HG02970 (cell line): ENCODE measurements at regions not wholly inside any gene's neighbourhood (a gene's known extent, or its start where the extent isn't known, plus 50 kb on each side); places are given as distances from the start of the nearest gene placed in this dataset.
"Not testable (repeated sequence)": the region's sequence is repeated elsewhere in the genome, so short reads cannot be mapped to it uniquely, and the experiment has no call there.

Experiments
- ATAC-seq: cut with Tn5 transposase; IDR thresholded peaks from one replicate; pipeline ENCODE4 v1.9.1; 2021; ENCODE audit warnings: mild to moderate bottlenecking, moderate library complexity, moderate number of reproducible peaks; ENCODE audit not compliant: unreplicated experiment, low FRiP score

- ATAC-seq = no peak
Observed at GRCh38 chr5:56763711-56764466, 51.5 kb upstream of the MAP3K1 start.

- ATAC-seq = no peak
Observed at GRCh38 chr5:56763182-56763581, 52.2 kb upstream of the MAP3K1 start.

- no peak for ATAC-seq
Observed at GRCh38 chr5:56761151-56761885, 54.0 kb upstream of the MAP3K1 start.

- no peak for ATAC-seq
Observed at GRCh38 chr5:56760723-56761122, 54.6 kb upstream of the MAP3K1 start.

GRCh38 chr5:56759521-56760216 is 55.7 kb upstream of the MAP3K1 start:
- no peak for ATAC-seq

GRCh38 chr5:56757077-56757476 is 58.3 kb upstream of the MAP3K1 start:
- ATAC-seq = no peak

GRCh38 chr5:56755036-56755555 is 60.3 kb upstream of the MAP3K1 start:
- no peak for ATAC-seq

- ATAC-seq = not testable (repeated sequence)
Observed at GRCh38 chr5:56753588-56753987, 61.8 kb upstream of the MAP3K1 start.

- no peak for ATAC-seq
Observed at GRCh38 chr5:56751572-56752313, 63.6 kb upstream of the MAP3K1 start.

GRCh38 chr5:56749842-56750241 is 65.5 kb upstream of the MAP3K1 start:
- no peak for ATAC-seq

- no peak for ATAC-seq
Observed at GRCh38 chr5:56746553-56747339, 68.6 kb upstream of the MAP3K1 start.

GRCh38 chr5:56745864-56746263 is 69.5 kb upstream of the MAP3K1 start:
- ATAC-seq = no peak

GRCh38 chr5:56740868-56741267 is 74.5 kb upstream of the MAP3K1 start:
- ATAC-seq = no peak

GRCh38 chr5:56739990-56740389 is 75.4 kb upstream of the MAP3K1 start:
- no peak for ATAC-seq

GRCh38 chr5:56737951-56738606 is 77.3 kb upstream of the MAP3K1 start:
- no peak for ATAC-seq

- no peak for ATAC-seq
Observed at GRCh38 chr5:56737002-56737621, 78.2 kb upstream of the MAP3K1 start.

GRCh38 chr5:56735849-56736641 is 79.3 kb upstream of the MAP3K1 start:
- ATAC-seq = no peak
